GM18507 (cell line): ENCODE measurements at regions not wholly inside any gene's neighbourhood (a gene's known extent, or its start where the extent isn't known, plus 50 kb on each side); places are given as distances from the start of the nearest gene placed in this dataset.
"Not testable (repeated sequence)": the region's sequence is repeated elsewhere in the genome, so short reads cannot be mapped to it uniquely, and the experiment has no call there.

ENCODE experiments used
- DNase-seq: peaks from one replicate; pipeline ENCODE4 v3.0.0; 2011; ENCODE audit warnings: low read depth; ENCODE audit not compliant: insufficient read length; ENCODE audit errors: extremely low spot score
- FAIRE-seq: peaks from 2 replicates; lab custom pipeline; 2011; peaks lifted over from hg19 to GRCh38; lab: Jason Lieb, UNC

- DNase-seq: no peak
- FAIRE-seq: peak; percentile 54
Observed at GRCh38 chr7:142438235-142438922, 180.5 kb upstream of the PRSS58 start.

DNA sequence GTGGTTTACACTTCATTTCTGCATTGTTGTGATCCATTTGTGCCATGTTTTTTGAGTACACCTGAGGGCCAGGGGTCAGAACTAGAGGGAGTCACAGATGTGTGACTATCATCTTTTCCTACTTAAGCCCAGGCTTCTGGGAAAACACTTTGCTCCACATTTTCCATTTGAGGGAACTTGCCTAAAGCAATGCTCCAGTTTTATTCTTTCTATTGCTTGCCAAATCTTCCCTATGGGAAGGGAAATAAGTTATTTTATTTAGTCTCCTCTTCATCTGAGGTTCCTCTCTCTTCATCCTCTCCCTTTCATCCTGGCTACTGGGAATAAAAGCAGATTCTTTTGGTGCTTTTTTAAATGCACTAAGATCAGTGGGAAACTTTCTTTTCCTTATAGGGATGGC, 179.9 kb upstream of the PRSS58 start:
- DNase-seq: no peak
- FAIRE-seq: no peak

DNA sequence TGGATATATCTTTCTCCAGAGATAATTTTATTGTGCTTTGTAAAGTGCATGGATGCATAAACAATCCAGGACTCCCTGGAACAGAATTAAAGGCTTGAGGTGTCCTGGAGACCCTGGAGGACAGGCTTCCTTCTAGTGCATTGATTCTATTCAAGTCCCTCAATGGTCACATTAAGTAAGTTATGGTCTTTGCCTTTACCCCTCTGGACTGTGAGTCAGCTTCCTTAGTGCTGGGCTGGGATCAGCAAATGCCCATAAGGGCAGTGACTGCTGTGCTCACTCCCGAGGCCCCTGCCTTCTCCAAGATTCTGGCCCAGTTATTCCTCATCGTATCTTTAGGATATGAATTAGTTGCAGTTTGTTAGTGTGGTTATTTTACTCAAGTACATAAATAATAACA, 178.7 kb upstream of the PRSS58 start:
- FAIRE-seq: no peak
- no peak for DNase-seq

GRCh38 chr7:142435606-142436005, 177.7 kb upstream of the PRSS58 start:
- FAIRE-seq: not testable (repeated sequence)

DNA sequence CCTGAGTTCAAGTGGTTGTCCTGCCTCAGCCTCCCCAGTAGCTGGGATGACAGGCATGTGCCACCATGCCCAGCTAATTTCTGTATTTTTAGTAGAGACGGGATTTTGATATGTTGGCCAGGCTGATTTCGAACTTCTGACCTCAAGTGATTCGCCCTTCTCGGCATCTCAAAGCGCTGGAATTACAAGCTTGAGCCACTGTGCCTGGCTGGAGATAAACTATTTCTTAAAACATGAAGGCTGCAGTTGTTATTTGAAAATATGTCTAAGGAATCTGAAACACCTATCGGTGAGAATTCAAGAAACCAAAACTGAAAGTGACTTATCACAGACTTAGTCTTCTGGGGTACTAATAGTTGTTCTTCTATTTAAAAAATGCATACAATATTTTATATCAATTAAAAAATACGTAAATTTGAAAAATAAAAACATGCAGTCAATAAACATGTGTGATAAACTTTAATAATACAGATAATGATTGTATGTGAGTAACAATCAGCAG, 176.9 kb upstream of the PRSS58 start:
- DNase-seq (no peak), FAIRE-seq (no peak)

More at GRCh38 chr7:142435606-142436005, 177.7 kb upstream of the PRSS58 start:
- DNase-seq: not testable (repeated sequence)

- not testable (repeated sequence) for FAIRE-seq, DNase-seq
Observed at GRCh38 chr7:142434133-142434532, 176.3 kb upstream of the PRSS58 start.

DNA sequence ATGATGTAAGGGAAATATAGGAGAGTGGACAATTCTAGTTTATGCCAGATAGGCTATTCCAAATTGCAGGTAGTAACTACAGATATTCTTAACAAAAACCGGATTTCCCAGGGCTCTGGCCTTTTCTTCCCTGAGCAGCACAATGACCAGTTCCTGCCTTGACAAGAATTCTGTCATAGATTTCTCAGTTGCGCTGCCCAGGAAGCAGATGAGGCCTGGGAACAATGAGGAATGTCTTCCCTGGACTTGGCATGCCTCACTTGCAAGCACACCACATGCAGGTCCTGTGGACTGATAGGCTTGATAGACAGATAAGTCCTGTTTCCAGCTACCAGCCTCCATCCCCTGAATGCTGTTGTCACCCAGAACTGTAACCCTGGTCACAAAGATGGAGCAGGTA, 174.5 kb upstream of the PRSS58 start:
- no peak for DNase-seq
- no peak for FAIRE-seq

GRCh38 chr7:142431491-142431890, 173.6 kb upstream of the PRSS58 start:
- FAIRE-seq: no peak
- DNase-seq: no peak

GRCh38 chr7:142428094-142428493, 170.2 kb upstream of the PRSS58 start:
- FAIRE-seq: no peak
- no peak for DNase-seq

- no peak for DNase-seq
- FAIRE-seq: no peak
Observed at GRCh38 chr7:142425281-142425680, 167.4 kb upstream of the PRSS58 start.

DNA sequence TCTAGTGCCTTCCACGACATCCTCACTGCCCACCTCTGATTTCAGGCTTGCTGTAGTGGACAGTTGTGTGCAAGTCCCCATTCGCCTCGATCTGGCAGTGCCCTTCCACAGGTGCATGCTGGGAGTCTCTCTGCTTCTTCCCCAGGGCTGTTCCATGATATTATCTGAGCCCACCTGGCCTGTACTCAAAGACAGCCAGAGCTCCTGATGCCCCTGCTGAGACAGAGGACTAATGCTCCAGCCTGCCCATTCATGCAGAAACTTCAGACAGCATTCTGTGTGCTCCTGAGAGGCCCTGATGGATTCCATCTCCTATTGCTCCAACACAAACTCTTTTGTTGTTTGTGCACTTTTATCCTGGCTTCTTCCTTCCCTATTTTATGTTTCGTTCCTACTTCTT, 164.8 kb upstream of the PRSS58 start:
- FAIRE-seq: no peak
- DNase-seq: no peak

DNA sequence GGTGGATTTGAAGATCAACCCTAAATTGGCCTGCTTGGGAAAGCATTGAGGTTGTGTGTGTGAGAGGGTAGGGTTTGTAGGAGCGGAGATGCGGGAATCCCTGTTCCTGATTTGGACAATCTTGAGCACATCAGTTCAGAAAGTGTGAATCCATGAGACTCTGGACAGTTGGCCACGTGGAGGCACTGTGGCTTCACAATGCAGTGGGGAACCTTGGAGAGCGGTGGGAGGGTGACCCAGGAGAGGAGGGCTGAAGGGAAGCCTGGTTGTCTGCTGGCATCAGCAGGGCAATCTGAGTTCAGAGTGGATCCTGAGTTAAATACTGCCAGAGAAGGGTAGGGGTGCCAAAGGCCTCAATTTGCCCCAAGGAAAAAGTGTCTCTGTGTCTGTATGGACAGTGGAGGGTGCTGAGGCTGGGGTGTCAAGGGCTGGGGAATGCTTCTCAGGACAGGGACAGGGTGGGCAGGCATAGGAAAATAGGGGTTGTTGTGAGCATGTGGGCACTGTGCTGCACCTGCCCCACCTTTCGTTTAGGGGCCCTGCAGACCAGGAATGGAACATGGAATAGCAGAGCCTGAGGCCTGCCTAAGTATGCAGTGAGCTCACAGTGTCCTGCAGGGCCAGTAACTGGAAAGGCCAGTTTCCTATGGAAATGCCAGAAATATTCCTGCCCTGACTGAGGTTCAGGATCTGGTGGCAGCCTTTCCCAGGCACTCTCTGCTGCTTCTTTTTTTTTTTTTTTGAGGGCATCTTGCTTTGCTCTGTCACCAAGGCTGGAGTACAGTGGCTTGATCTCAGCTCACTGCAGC, 162.9 kb upstream of the PRSS58 start:
- FAIRE-seq: no peak
- no peak for DNase-seq

GRCh38 chr7:142418326-142418725, 160.5 kb upstream of the PRSS58 start:
- FAIRE-seq: no peak
- no peak for DNase-seq

DNA sequence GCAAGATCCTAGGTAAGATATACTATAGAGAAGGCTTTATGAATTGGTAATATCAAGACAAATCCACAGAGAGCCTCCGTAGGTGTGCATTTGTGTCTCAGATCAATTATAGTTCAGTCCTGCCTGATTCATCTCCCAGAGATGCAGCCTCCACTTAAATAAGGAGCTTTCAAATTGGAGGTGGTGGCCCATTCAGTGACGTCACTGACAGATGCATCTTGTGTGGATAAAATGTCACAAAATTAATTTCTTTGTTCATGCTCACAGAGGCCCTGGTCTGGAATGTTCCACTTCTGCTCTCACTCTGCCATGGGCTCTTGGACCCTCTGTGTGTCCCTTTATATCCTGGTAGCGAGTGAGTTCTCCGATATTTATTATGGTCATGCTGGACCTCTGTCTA, 157.1 kb upstream of the PRSS58 start:
- DNase-seq (no peak), FAIRE-seq (no peak)

DNA sequence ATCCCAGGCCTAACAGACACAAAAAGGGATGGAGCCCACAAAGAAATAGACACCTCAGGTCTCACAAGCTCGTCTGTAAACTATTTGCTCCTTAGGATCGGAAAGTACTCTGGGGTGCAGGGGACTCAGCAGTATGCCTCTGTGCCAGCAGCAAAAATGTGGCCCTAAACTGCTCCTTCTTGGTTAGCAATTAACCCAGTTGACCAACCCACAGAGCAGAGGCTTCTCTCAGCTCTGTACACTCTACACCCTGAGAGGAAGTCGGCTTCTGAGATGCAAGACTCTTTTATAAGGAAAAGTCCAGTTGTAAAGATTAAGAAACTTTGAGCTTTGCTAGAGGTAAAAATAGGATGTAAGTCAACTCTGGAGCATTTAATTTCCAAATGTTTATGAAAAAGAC, 156.3 kb upstream of the PRSS58 start:
- DNase-seq: no peak
- peak; percentile 77 for FAIRE-seq

DNA sequence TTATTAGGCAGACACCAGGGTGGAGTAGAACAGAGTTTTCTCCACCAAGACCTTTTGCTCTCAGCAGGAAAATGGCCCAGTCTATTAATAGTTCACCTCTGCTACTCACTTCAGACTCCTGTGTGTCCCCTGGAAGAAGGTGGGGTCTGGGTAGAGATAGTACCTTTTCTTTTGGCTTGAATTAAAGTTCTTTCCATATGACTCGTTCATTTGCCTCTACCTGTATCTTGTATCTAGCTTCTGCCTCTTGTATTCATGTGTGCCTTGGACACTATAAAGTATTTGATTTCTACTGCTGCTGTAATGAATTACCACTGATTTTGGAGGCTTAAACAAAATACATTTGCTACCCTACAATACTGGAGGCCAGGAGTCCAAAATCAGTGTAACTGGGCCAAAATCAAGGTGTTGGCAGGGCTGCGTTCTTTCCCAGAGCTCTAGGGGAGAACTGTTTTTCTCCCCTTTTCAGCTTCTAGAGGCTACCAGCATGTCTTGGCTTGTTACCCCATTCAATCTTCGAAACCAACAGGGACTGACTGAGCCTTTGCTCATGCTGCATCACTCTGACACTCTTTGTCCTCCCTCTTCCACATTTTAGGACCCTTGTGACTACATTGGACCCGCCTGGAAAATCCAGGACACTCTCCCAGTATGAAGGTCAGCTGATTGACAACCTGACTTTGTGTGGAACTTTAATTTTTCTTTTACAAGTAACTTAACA, 155.6 kb upstream of the PRSS58 start:
- no peak for FAIRE-seq
- DNase-seq: no peak

DNA sequence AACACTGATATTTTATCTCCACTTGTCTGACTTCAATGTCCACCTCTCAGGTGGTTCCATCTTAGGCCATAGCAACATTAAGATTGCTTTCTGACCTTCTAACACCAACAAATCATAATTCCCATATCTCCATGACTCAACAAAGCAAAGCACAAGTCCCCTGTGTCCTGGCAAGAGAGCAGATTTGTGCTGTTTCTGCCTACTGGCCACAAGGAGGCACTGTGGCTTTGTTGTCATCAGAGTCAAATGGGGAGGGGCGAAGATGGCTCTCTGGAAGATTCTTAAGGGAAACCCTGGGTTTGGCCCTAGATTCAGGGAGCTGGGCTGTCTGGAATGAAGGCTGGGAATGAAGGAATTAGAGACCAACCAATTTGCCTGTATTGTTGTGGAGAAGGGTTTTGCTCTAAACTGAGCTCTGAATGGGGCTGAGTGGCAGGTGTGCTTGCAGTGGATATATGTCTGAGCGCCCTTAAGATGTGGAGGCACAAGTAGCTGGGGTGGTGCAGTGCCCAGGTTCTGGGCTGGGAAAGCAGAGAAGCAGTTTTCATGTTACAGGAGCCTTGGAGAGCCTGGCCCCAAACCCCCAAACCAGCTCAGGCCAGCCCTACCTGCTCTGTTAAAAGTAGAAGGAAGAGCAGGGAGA, 154.8 kb upstream of the PRSS58 start:
- DNase-seq: no peak

DNA sequence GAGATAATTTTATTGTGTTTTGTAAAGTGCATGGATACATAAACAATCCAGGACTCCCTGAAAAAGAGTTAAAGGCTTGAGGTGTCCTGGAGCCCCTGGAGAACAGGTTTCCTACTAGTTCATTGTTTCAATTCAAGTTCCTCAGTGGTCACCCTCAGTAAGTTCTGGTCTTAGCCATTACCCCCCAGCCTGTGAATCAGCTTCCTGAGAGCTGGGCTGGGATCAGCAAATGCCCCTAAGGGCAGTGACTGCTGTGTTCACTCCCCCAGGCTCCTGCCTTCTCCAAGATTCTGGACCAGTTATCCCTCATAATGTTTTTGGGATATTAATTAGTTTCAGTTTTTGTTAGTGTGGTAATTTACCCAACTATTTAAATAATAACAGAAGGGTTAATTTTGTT, 151.6 kb upstream of the PRSS58 start:
- no peak for FAIRE-seq
- DNase-seq: no peak

More for the DNA sequence above, 154.8 kb upstream of the PRSS58 start:
- peak; percentile 75 for FAIRE-seq

DNA sequence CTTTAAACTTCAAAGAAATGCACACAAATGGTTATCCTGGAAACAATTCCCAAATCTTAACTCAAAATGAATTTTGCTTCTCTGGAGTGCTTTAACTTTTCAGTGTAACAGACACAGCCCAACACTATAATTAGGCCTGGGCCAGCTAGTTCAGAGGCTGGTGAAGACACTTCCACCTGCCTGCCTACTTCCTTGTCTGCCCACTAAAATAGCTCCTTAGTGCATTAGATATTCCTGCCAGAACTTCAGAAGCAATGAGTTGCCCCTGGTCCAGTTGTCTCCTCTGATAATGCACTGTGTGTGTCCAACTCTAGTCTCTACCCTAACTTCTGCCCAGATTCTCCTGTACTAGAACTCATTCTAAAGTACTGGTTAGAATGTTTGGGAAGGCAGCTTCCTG, 150.9 kb upstream of the PRSS58 start:
- no peak for FAIRE-seq
- no peak for DNase-seq
